Hepatocyte (in vitro differentiated cells): ENCODE measurements at regions not wholly inside any gene's neighbourhood (a gene's known extent, or its start where the extent isn't known, plus 50 kb on each side); places are given as distances from the start of the nearest gene placed in this dataset.

Experiments
- DNase-seq: peaks from one replicate; pipeline ENCODE4 v3.0.0-alpha.2; 2016; ENCODE audit warnings: low spot score
- H2AFZ ChIP-seq: fragments of 200-600 bp; sonication (generic); 2 replicates; pipeline ENCODE4 v1.6.0; 2016; ENCODE audit warnings: antibody characterized with exemption, mild to moderate bottlenecking
- H3K27ac ChIP-seq: fragments of 200-600 bp; sonication (generic); 2 replicates; pipeline ENCODE4 v1.5.1; 2016; ENCODE audit warnings: mild to moderate bottlenecking
- H3K27me3 ChIP-seq: fragments of 200-600 bp; sonication (generic); 2 replicates; pipeline ENCODE4 v1.6.1; 2016
- H3K36me3 ChIP-seq: fragments of 200-600 bp; sonication (generic); replicated peaks from 2 replicates; pipeline ENCODE4 v1.5.1; 2016; ENCODE audit warnings: low read depth; ENCODE audit not compliant: insufficient read depth
- H3K4me1 ChIP-seq: fragments of 200-600 bp; sonication (generic); 2 replicates; pipeline ENCODE4 v1.5.1; 2016; ENCODE audit warnings: mild to moderate bottlenecking, moderate library complexity; ENCODE audit not compliant: insufficient read depth
- H3K4me2 ChIP-seq: fragments of 200-600 bp; sonication (generic); 2 replicates; pipeline ENCODE4 v1.6.0; 2016
- H3K4me3 ChIP-seq: fragments of 200-600 bp; sonication (generic); 2 replicates; pipeline ENCODE4 v1.5.1; 2016; ENCODE audit warnings: mild to moderate bottlenecking
- H3K79me2 ChIP-seq: fragments of 200-600 bp; sonication (generic); 2 replicates; pipeline ENCODE4 v1.6.0; 2017; ENCODE audit warnings: mild to moderate bottlenecking
- H3K9me2 ChIP-seq: fragments of 200-600 bp; sonication (generic); replicated peaks from 2 replicates; pipeline ENCODE4 v1.6.0; 2017; ENCODE audit warnings: mild to moderate bottlenecking; ENCODE audit not compliant: insufficient read depth
- H3K9me3 ChIP-seq: fragments of 200-600 bp; sonication (generic); 2 replicates; pipeline ENCODE4 v1.5.1; 2016; ENCODE audit warnings: low read depth, mild to moderate bottlenecking
- H4K20me1 ChIP-seq: fragments of 200-600 bp; sonication (generic); 2 replicates; pipeline ENCODE4 v1.6.0; 2016; ENCODE audit warnings: mild to moderate bottlenecking; ENCODE audit not compliant: insufficient read depth, poor library complexity, severe bottlenecking
- EZH2 ChIP-seq: fragments of 200-600 bp; sonication (generic); IDR thresholded peaks from 2 replicates; pipeline ENCODE4 v1.6.1; 2016; ENCODE audit warnings: antibody characterized with exemption, mild to moderate bottlenecking, borderline replicate concordance
- EZH2phosphoT487 ChIP-seq: fragments of 200-600 bp; sonication (generic); IDR thresholded peaks from one replicate; pipeline ENCODE4 v1.6.1; 2018; ENCODE audit warnings: antibody characterized with exemption, mild to moderate bottlenecking, low read depth, moderate library complexity; ENCODE audit not compliant: unreplicated experiment, severe bottlenecking
- WGBS: methylation state at CpG from one replicate; pipeline ENCODE4 v1.1.6; 2016; ENCODE audit warnings: low lambda C conversion rate; ENCODE audit errors: missing lambda C conversion rate; 5-methylcytosine and 5-hydroxymethylcytosine counted together
- TF ChIP-seq, protein P1 (sequence below): fragments of 200-600 bp; sonication (generic); IDR thresholded peaks from 2 replicates; pipeline ENCODE4 v1.5.1; 2016; ENCODE audit warnings: antibody characterized with exemption, mild to moderate bottlenecking; ENCODE audit not compliant: poor library complexity

DNA sequence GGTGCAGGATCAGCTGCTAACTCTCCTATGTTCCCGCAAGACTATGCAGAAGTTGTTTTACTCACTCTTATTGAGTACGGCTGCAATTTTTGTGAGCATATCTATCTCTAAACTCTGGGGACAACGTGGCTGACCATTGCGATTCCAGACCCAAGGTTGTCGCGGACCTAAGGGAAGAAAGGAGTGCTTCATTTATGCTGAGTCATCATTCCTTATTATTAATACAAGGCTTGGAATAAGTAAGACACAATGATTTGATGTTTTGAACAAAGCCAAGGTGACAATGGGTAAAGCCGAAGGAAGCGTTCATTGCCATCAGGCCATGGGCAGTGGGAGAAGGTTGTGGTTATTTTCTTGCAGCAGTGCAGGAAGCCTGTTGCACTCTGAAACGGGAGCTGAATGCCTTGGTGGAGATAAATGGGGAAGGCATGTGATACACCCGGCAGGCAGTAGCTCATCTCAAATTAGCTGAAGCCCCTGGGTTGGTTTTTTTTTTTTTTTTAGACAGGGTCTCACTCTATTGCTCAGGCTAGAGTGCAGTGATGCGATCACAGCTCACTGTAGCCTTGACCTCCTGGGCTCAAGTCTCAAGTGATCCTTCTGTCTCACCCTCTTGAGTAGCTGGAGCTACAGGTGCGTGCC is 605.7 kb downstream of the TYW1 start:
- no peaks in the 10 kb centered on the region for H3K4me1 ChIP-seq
- H4K20me1 ChIP-seq: no peaks in the 10 kb centered on the region
- H2AFZ ChIP-seq: no peak overlapping the region
- H3K4me3 ChIP-seq: no peak overlapping the region
- no peaks in the 10 kb centered on the region for H3K79me2 ChIP-seq
- no peaks in the 10 kb centered on the region for H3K27me3 ChIP-seq
- H3K4me2 ChIP-seq: no peak overlapping the region
- H3K36me3 ChIP-seq: no peaks in the 10 kb centered on the region
- TF ChIP-seq EZH2 (no peak), EZH2phosphoT487 (no peak)
- TF ChIP-seq, protein P1, sequence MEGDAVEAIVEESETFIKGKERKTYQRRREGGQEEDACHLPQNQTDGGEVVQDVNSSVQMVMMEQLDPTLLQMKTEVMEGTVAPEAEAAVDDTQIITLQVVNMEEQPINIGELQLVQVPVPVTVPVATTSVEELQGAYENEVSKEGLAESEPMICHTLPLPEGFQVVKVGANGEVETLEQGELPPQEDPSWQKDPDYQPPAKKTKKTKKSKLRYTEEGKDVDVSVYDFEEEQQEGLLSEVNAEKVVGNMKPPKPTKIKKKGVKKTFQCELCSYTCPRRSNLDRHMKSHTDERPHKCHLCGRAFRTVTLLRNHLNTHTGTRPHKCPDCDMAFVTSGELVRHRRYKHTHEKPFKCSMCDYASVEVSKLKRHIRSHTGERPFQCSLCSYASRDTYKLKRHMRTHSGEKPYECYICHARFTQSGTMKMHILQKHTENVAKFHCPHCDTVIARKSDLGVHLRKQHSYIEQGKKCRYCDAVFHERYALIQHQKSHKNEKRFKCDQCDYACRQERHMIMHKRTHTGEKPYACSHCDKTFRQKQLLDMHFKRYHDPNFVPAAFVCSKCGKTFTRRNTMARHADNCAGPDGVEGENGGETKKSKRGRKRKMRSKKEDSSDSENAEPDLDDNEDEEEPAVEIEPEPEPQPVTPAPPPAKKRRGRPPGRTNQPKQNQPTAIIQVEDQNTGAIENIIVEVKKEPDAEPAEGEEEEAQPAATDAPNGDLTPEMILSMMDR: no peak
- H3K27ac ChIP-seq: no peak overlapping the region
- no peak for DNase-seq
- no peaks in the 10 kb centered on the region for H3K9me3 ChIP-seq
- no peaks in the 10 kb centered on the region for H3K9me2 ChIP-seq
- WGBS: 91% methylated on average over 12 of the region's 12 CpGs

DNA sequence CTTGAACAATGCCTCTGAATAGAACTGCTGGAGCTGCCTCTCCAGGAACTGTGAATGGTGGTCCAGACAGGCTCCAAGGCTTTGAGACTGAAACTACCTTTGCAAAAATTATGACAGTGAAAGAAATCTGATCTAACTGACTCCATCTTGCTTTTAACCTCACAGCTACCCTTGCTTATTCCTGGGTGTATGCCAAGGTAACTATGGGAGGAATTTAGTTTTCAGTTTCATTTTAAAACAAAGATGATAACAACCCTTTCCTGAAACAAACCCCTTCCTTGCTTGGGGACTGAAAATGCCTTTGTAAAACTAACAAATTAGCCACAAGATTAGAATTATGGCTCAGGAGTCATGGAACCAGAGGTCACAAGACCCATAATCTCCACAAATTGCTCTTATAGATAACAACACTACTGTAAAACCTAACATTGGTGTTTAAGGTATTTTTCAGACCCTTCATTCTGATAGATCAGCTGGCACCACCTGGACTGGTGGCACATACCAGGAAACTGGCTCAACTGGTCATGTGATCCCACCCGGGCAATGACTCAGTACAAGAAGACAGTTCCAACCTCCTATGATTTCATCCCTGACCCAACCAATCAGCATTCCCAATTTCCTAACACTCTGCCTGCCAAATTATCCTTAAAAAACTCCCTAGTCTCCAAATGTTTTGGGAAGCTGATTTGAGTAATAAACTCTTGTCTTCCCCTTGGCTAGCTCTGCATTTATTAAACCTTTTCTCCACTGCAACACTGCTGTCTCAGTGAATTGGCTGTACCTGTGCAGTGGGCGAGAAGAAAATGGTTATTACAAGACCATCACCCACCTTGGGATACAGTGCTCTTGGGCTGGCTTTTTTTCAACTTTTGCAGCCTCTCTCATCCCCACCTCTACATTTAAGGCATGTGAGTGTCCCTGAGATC is 608.1 kb downstream of the TYW1 start:
- H3K36me3 ChIP-seq: no peaks in the 10 kb centered on the region

DNA sequence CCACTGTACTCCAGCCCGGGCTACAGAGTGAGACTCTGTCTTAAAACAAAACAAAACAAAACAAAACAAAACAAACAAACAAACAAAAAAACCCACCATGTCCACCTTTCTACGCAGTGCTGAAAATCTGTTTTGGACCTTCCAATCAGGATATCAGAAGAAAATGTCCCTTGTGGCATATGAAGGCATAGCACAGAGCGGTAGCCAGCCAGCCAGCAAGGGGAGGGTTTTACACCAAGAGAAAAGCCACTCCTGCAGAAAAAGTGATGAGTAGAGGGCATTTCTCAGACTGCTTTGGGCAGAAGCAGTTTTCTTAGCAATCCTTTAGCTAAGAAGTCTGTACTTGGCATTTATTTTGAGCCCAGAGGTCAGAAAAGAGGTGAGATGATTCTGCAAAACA is 612.2 kb downstream of the TYW1 start:
- no peaks in the 10 kb centered on the region for H3K9me3 ChIP-seq
- DNase-seq: no peak
- H3K79me2 ChIP-seq: no peaks in the 10 kb centered on the region
- no peak overlapping the region for H2AFZ ChIP-seq
- H3K4me3 ChIP-seq: no peak overlapping the region
- no peaks in the 10 kb centered on the region for H3K36me3 ChIP-seq
- WGBS: 82% methylated on average over 3 of the region's 3 CpGs
- H4K20me1 ChIP-seq: no peaks in the 10 kb centered on the region
- TF ChIP-seq, protein P1: no peak
- H3K9me2 ChIP-seq: no peaks in the 10 kb centered on the region
- H3K27ac ChIP-seq: no peak overlapping the region
- H3K4me1 ChIP-seq: no peaks in the 10 kb centered on the region
- H3K27me3 ChIP-seq: no peaks in the 10 kb centered on the region
- no peak overlapping the region for H3K4me2 ChIP-seq

More for the DNA sequence above, 608.1 kb downstream of the TYW1 start:
- 83% methylated on average over 2 of the region's 2 CpGs for WGBS
- no peak overlapping the region for H3K27ac ChIP-seq
- H3K9me2 ChIP-seq: no peaks in the 10 kb centered on the region
- H3K79me2 ChIP-seq: no peaks in the 10 kb centered on the region
- H2AFZ ChIP-seq: no peak overlapping the region
- DNase-seq: no peak
- no peak overlapping the region for H3K4me3 ChIP-seq
- H3K4me1 ChIP-seq: no peaks in the 10 kb centered on the region
- no peaks in the 10 kb centered on the region for H4K20me1 ChIP-seq
- TF ChIP-seq, protein P1: no peak
- TF ChIP-seq EZH2phosphoT487 (no peak), EZH2 (no peak)
- no peaks in the 10 kb centered on the region for H3K9me3 ChIP-seq
- no peak overlapping the region for H3K4me2 ChIP-seq
- no peaks in the 10 kb centered on the region for H3K27me3 ChIP-seq
